ENCODE measurements at regions not wholly inside any gene's neighbourhood (a gene's known extent, or its start where the extent isn't known, plus 50 kb on each side); places are given as distances from the start of the nearest gene placed in this dataset.

DNA sequence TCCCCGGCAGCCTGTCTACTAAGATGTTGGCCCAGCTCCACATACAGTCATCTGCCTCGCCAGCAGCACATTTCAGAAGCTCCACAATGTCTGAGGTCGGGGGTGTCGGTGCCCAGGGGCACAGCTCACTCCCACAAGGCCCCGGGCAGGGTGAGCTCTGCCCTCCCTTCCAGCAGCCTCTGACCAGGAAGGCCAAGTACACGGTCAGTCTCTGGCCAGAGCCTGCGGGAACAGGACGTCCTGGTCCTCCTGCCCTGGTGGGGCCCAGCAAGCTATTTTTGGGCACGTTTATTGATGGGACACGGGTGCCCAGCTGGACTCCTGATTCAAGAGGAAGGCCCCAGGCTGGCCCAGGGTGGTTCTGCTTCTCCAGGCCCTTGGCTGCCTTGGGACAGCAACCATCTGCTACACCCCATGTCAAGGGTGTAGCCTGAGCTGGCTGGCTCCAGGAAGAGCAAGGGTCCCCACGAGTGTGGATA, 114.9 kb upstream of the PTPN1 start:
- peaks cover 0 to 8% of the 10 kb centered on the region in 2 donors for H3K4me1 ChIP-seq (ENCODE audit: control insufficient read depth in 2 of 2, insufficient read depth in 1 of 2, low read depth in 1 of 2, low read length in 2 of 2)
- no peak for DNase-seq (ENCODE audit: low spot score)
- H2BK15ac ChIP-seq (ENCODE audit: low read length), result no peak overlapping the region
- H4K91ac ChIP-seq (ENCODE audit: low read depth, low read length, poor library complexity), result no peak overlapping the region
- no peak overlapping the region for H3K9ac ChIP-seq (ENCODE audit: low read depth, low read length, poor library complexity)
- no peak overlapping the region for H2BK5ac ChIP-seq (ENCODE audit: low read length)
- peak overlapping the region; percentile 65 for H3K18ac ChIP-seq (ENCODE audit: low read length)
- no peak overlapping the region for H3K4me3 ChIP-seq (ENCODE audit: low read length in 2 of 2)
- no peak overlapping the region for H2BK120ac ChIP-seq (ENCODE audit: low read depth, low read length)
- H3K79me1 ChIP-seq (ENCODE audit: low read depth, low read length), result no peaks in the 10 kb centered on the region
- peaks cover 0 to 35% (median 0%) of the 10 kb centered on the region in 3 experiments for H3K27me3 ChIP-seq (ENCODE audit: control insufficient read depth in 3 of 3, insufficient read depth in 3 of 3, low read depth in 1 of 3, low read length in 3 of 3)
- no peaks in the 10 kb centered on the region for H3K9me3 ChIP-seq (replicated peaks in 1 of 2; ENCODE audit: control insufficient read depth in 2 of 2, insufficient read depth in 1 of 2, low read depth in 1 of 2, low read length in 2 of 2)
- no CpG with 5 or more reads among the region's 11 CpGs for whole genome bisulfite sequencing, 2 donors (ENCODE audit: extremely low coverage in 2 of 2, insufficient read length in 2 of 2, insufficient replicate concordance in 1 of 2)
- H2AFZ ChIP-seq (ENCODE audit: low read length), result no peak overlapping the region
- no peak overlapping the region for H4K8ac ChIP-seq (ENCODE audit: low read depth, low read length)
- H3K23ac ChIP-seq (ENCODE audit: low read depth, low read length, poor library complexity), result no peak overlapping the region
- H3K4ac ChIP-seq (ENCODE audit: low read length), result no peak overlapping the region
- no peaks in the 10 kb centered on the region for H3K36me3 ChIP-seq (replicated peaks in 1 of 2; ENCODE audit: control insufficient read depth in 2 of 2, insufficient read depth in 2 of 2, low read length in 2 of 2)
- H2BK12ac ChIP-seq (ENCODE audit: low read length), result no peak overlapping the region
- H3K27ac ChIP-seq (replicated peaks; ENCODE audit: low read length), result no peak overlapping the region
- no peak overlapping the region for H3K14ac ChIP-seq (ENCODE audit: low read length)
- no peak overlapping the region for H2AK5ac ChIP-seq (ENCODE audit: low read depth, low read length)
- no peak overlapping the region for H3K4me2 ChIP-seq (ENCODE audit: insufficient read depth, low read length, poor library complexity, severe bottlenecking)

DNA sequence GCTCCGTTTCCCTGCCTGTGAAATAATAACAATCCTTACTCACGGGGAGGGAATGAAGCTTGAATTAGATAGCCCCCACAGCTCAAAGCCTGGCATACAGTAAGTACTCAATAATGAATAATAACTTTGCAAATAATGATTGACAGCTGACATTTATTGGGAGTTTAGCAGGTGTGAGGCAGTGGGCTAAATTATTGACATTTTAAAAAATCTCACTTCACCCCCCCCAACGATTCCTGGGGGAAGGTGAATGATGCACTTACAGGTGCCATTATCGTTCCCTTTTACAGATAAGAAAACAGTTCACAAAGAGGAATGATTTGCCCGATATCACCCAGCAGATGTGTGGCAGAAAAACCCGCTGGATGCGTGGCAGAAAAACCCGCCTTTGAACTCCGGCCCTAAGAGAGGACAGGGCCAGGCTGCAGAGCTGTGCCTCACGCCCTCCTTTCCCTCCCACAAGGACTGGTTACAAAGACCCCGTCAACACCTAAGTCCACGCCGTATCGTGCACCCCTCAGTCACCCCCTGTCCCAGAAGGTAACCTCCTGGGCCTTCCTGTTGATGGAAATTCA, 114.2 kb upstream of the PTPN1 start:
- H3K9me3 ChIP-seq (replicated peaks in 1 of 2; ENCODE audit: control insufficient read depth in 2 of 2, insufficient read depth in 1 of 2, low read depth in 1 of 2, low read length in 2 of 2), result no peaks in the 10 kb centered on the region
- H3K79me1 ChIP-seq (ENCODE audit: low read depth, low read length), result no peaks in the 10 kb centered on the region
- H2BK5ac ChIP-seq (ENCODE audit: low read length), result no peak overlapping the region
- no peak overlapping the region for H2BK12ac ChIP-seq (ENCODE audit: low read length)
- no peak overlapping the region for H2AK5ac ChIP-seq (ENCODE audit: low read depth, low read length)
- no peak overlapping the region for H3K18ac ChIP-seq (ENCODE audit: low read length)
- no peak overlapping the region for H3K4ac ChIP-seq (ENCODE audit: low read length)
- no peak overlapping the region for H4K91ac ChIP-seq (ENCODE audit: low read depth, low read length, poor library complexity)
- no CpG with 5 or more reads among the region's 14 CpGs for WGBS, 2 donors (ENCODE audit: extremely low coverage in 2 of 2, insufficient read length in 2 of 2, insufficient replicate concordance in 1 of 2)
- H3K36me3 ChIP-seq (replicated peaks in 1 of 2; ENCODE audit: control insufficient read depth in 2 of 2, insufficient read depth in 2 of 2, low read length in 2 of 2), result no peaks in the 10 kb centered on the region
- H3K4me2 ChIP-seq (ENCODE audit: insufficient read depth, low read length, poor library complexity, severe bottlenecking), result no peak overlapping the region
- peaks cover 0 to 8% of the 10 kb centered on the region in 2 donors for H3K4me1 ChIP-seq (ENCODE audit: control insufficient read depth in 2 of 2, insufficient read depth in 1 of 2, low read depth in 1 of 2, low read length in 2 of 2)
- no peak overlapping the region for H3K14ac ChIP-seq (ENCODE audit: low read length)
- DNase-seq (ENCODE audit: low spot score), result no peak
- H2BK120ac ChIP-seq (ENCODE audit: low read depth, low read length), result no peak overlapping the region
- H2AFZ ChIP-seq (ENCODE audit: low read length), result no peak overlapping the region
- H3K4me3 ChIP-seq (ENCODE audit: low read length in 2 of 2), result no peak overlapping the region
- H3K23ac ChIP-seq (ENCODE audit: low read depth, low read length, poor library complexity), result no peak overlapping the region
- no peak overlapping the region for H3K9ac ChIP-seq (ENCODE audit: low read depth, low read length, poor library complexity)
- no peak overlapping the region for H3K27ac ChIP-seq (replicated peaks; ENCODE audit: low read length)
- peaks cover 0 to 29% (median 0%) of the 10 kb centered on the region in 3 experiments for H3K27me3 ChIP-seq (ENCODE audit: control insufficient read depth in 3 of 3, insufficient read depth in 3 of 3, low read depth in 1 of 3, low read length in 3 of 3)
- no peak overlapping the region for H4K8ac ChIP-seq (ENCODE audit: low read depth, low read length)
- H2BK15ac ChIP-seq (ENCODE audit: low read length), result no peak overlapping the region

DNA sequence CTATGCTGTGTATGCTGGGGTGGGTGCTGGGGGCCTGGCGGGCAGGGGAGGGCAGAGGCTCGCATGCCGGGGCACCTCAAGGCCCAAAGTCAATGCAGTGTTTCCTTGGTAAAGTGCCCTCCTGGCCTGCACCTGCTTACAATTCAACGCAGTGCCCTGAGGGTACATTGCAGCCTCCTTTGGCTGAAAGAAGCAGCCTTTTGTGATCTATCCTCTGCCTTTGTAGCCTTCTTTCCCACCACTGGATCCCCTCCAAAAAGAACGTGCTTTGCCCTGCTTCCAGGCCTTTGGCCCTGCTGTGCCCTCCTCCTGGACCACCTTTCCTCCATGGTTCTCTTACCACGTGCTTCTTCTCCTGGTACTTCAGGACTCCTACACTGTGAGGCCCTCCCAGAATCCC, 113.6 kb upstream of the PTPN1 start:
- no CpG with 5 or more reads among the region's 6 CpGs for WGBS, 2 donors (ENCODE audit: extremely low coverage in 2 of 2, insufficient read length in 2 of 2, insufficient replicate concordance in 1 of 2)
- Histone ChIP-seq H3K79me1 (ENCODE audit: low read depth, low read length) (no peaks in the 10 kb centered on the region), H3K4me1 (ENCODE audit: control insufficient read depth in 2 of 2, insufficient read depth in 1 of 2, low read depth in 1 of 2, low read length in 2 of 2) (peaks cover 0 to 8% of the 10 kb centered on the region in 2 donors), H4K91ac (ENCODE audit: low read depth, low read length, poor library complexity) (no peak overlapping the region), H2BK120ac (ENCODE audit: low read depth, low read length) (no peak overlapping the region), H2AFZ (ENCODE audit: low read length) (no peak overlapping the region), H4K8ac (ENCODE audit: low read depth, low read length) (no peak overlapping the region), H3K4me2 (ENCODE audit: insufficient read depth, low read length, poor library complexity, severe bottlenecking) (no peak overlapping the region), H3K9ac (ENCODE audit: low read depth, low read length, poor library complexity) (no peak overlapping the region), H3K27me3 (ENCODE audit: control insufficient read depth in 3 of 3, insufficient read depth in 3 of 3, low read depth in 1 of 3, low read length in 3 of 3) (peaks cover 0 to 24% (median 0%) of the 10 kb centered on the region in 3 experiments), H3K9me3 (replicated peaks in 1 of 2; ENCODE audit: control insufficient read depth in 2 of 2, insufficient read depth in 1 of 2, low read depth in 1 of 2, low read length in 2 of 2) (no peaks in the 10 kb centered on the region), H3K4ac (ENCODE audit: low read length) (no peak overlapping the region), H2BK12ac (ENCODE audit: low read length) (no peak overlapping the region), H3K4me3 (ENCODE audit: low read length in 2 of 2) (no peak overlapping the region), H2BK15ac (ENCODE audit: low read length) (no peak overlapping the region), H3K18ac (ENCODE audit: low read length) (no peak overlapping the region), H3K27ac (replicated peaks; ENCODE audit: low read length) (no peak overlapping the region), H2BK5ac (ENCODE audit: low read length) (no peak overlapping the region), H2AK5ac (ENCODE audit: low read depth, low read length) (no peak overlapping the region), H3K36me3 (replicated peaks in 1 of 2; ENCODE audit: control insufficient read depth in 2 of 2, insufficient read depth in 2 of 2, low read length in 2 of 2) (no peaks in the 10 kb centered on the region), H3K23ac (ENCODE audit: low read depth, low read length, poor library complexity) (no peak overlapping the region), H3K14ac (ENCODE audit: low read length) (no peak overlapping the region)
- DNase-seq (ENCODE audit: low spot score), result no peak

DNA sequence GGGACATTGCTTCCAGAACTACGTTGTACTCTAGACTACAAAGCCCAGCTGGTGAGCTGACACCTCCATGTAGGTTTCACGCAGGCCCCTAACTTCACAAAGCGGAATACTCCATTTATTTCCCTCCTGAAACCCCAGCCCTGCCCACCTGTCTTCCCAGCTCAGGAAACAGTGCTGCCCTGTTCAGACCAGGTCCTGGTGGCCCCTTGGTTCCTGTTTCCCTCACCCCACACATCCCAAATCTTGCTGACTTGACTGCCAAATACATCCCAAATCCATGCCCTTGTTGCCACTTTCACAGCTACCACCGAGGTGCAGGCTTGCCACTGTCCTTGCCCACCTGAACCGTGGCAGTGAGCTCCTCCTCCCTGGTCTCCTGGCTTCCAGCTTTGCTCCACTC, 113.1 kb upstream of the PTPN1 start:
- no peak for DNase-seq (ENCODE audit: low spot score)
- no peak overlapping the region for H2AK5ac ChIP-seq (ENCODE audit: low read depth, low read length)
- no peak overlapping the region for H2BK15ac ChIP-seq (ENCODE audit: low read length)
- H2BK5ac ChIP-seq (ENCODE audit: low read length), result no peak overlapping the region
- no peak overlapping the region for H2BK120ac ChIP-seq (ENCODE audit: low read depth, low read length)
- H4K8ac ChIP-seq (ENCODE audit: low read depth, low read length), result no peak overlapping the region
- H3K4me2 ChIP-seq (ENCODE audit: insufficient read depth, low read length, poor library complexity, severe bottlenecking), result no peak overlapping the region
- no peak overlapping the region for H4K91ac ChIP-seq (ENCODE audit: low read depth, low read length, poor library complexity)
- H3K18ac ChIP-seq (ENCODE audit: low read length), result no peak overlapping the region
- H3K14ac ChIP-seq (ENCODE audit: low read length), result no peak overlapping the region
- peaks cover 0 to 8% of the 10 kb centered on the region in 2 donors for H3K4me1 ChIP-seq (ENCODE audit: control insufficient read depth in 2 of 2, insufficient read depth in 1 of 2, low read depth in 1 of 2, low read length in 2 of 2)
- H3K4ac ChIP-seq (ENCODE audit: low read length), result no peak overlapping the region
- H3K36me3 ChIP-seq (replicated peaks in 1 of 2; ENCODE audit: control insufficient read depth in 2 of 2, insufficient read depth in 2 of 2, low read length in 2 of 2), result no peaks in the 10 kb centered on the region
- whole genome bisulfite sequencing, 2 donors (ENCODE audit: extremely low coverage in 2 of 2, insufficient read length in 2 of 2, insufficient replicate concordance in 1 of 2), result no CpG with 5 or more reads among the region's 5 CpGs
- peaks cover 0 to 20% (median 0%) of the 10 kb centered on the region in 3 experiments for H3K27me3 ChIP-seq (ENCODE audit: control insufficient read depth in 3 of 3, insufficient read depth in 3 of 3, low read depth in 1 of 3, low read length in 3 of 3)
- no peak overlapping the region for H3K27ac ChIP-seq (replicated peaks; ENCODE audit: low read length)
- H3K23ac ChIP-seq (ENCODE audit: low read depth, low read length, poor library complexity), result no peak overlapping the region
- H3K9ac ChIP-seq (ENCODE audit: low read depth, low read length, poor library complexity), result no peak overlapping the region
- H3K9me3 ChIP-seq (replicated peaks in 1 of 2; ENCODE audit: control insufficient read depth in 2 of 2, insufficient read depth in 1 of 2, low read depth in 1 of 2, low read length in 2 of 2), result no peaks in the 10 kb centered on the region
- no peaks in the 10 kb centered on the region for H3K79me1 ChIP-seq (ENCODE audit: low read depth, low read length)
- no peak overlapping the region for H2BK12ac ChIP-seq (ENCODE audit: low read length)
- H2AFZ ChIP-seq (ENCODE audit: low read length), result no peak overlapping the region
- H3K4me3 ChIP-seq (ENCODE audit: low read length in 2 of 2), result no peak overlapping the region

Measured in neuronal stem cell (in vitro differentiated cells).